Upper lobe of left lung (tissue), 4 donors: ENCODE measurements at regions not wholly inside any gene's neighbourhood (a gene's known extent, or its start where the extent isn't known, plus 50 kb on each side); places are given as distances from the start of the nearest gene placed in this dataset.

Experiments used
- POLR2A ChIP-seq, 4 donors: fragments of 450-650 bp; IDR thresholded peaks; one replicate each; pipeline ENCODE4 v1.5.1; 2016 to 2017; ENCODE audit warnings: antibody characterized with exemption in 4 of 4, mild to moderate bottlenecking in 2 of 4
- POLR2AphosphoS5 ChIP-seq, 2 donors: sonication (generic); formaldehyde crosslinking; IDR thresholded peaks; one replicate each; pipeline ENCODE4 v1.5.1; 2017; ENCODE audit warnings: antibody characterized with exemption in 2 of 2
- TF ChIP-seq, protein P1 (sequence below), 6 experiments: fragments of 450-650 bp in 4 of 6; fragments of 200-600 bp in 2 of 6; sonication (generic) in 2 of 6; IDR thresholded peaks; one replicate each; pipeline ENCODE4 v1.5.1; 2016 to 2019; ENCODE audit warnings: antibody characterized with exemption in 6 of 6

DNA sequence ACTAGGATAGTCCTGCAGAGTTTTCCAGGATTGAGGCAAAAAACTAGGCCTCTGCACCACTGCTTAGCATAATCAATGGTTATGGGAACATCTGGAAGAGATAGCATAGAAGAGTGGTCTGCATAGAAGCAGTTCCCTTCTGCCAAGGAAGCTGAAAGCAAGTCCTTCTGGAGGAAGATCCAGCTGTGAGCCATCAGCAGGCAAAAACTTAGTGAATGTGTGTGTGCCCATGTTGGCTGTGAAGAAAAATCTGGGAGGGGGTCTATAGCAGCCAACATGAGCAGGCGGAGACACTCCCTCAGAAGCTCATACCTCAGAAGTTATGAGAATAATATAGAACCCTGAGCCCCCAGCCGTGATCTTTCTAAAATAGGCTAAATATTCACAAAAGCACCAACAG is 228.1 kb upstream of the STEAP1 start:
- TF ChIP-seq, protein P1, sequence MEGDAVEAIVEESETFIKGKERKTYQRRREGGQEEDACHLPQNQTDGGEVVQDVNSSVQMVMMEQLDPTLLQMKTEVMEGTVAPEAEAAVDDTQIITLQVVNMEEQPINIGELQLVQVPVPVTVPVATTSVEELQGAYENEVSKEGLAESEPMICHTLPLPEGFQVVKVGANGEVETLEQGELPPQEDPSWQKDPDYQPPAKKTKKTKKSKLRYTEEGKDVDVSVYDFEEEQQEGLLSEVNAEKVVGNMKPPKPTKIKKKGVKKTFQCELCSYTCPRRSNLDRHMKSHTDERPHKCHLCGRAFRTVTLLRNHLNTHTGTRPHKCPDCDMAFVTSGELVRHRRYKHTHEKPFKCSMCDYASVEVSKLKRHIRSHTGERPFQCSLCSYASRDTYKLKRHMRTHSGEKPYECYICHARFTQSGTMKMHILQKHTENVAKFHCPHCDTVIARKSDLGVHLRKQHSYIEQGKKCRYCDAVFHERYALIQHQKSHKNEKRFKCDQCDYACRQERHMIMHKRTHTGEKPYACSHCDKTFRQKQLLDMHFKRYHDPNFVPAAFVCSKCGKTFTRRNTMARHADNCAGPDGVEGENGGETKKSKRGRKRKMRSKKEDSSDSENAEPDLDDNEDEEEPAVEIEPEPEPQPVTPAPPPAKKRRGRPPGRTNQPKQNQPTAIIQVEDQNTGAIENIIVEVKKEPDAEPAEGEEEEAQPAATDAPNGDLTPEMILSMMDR (IDR thresholded peaks at IDR 0.05): no peak
- TF ChIP-seq POLR2AphosphoS5 (IDR thresholded peaks at IDR 0.05) (no peak), POLR2A (IDR thresholded peaks at IDR 0.05) (no peak)
